A673 (cell line): ENCODE measurements at regions not wholly inside any gene's neighbourhood (a gene's known extent, or its start where the extent isn't known, plus 50 kb on each side); places are given as distances from the start of the nearest gene placed in this dataset.

Source experiments
- BruUV-seq: library from RNA; stranded (reverse); fragments of 400-500 nt; replicated peaks from 2 replicates; lab custom pipeline; 2021; lab: Mats Ljungman, UMichigan
- CTCF ChIA-PET: fragments of 300-600 bp; sonication (Branson Sonifier 250); formaldehyde crosslinking; loops from one replicate; lab custom pipeline; 2022; ENCODE audit warnings: antibody characterized with exemption; lab: Charles Lee
- POLR2A ChIA-PET: fragments of 300-600 bp; sonication (Branson Sonifier 250); formaldehyde crosslinking; loops from one replicate; lab custom pipeline; 2022; ENCODE audit warnings: antibody characterized with exemption; ENCODE audit not compliant: low non-redundant PET; lab: Charles Lee
- DNase-seq: peaks from one replicate; pipeline ENCODE4 v3.0.0-alpha.2; 2015; ENCODE audit warnings: low spot score
- H3K27ac ChIP-seq: fragments of 200-600 bp; sonication (generic); 2 replicates; pipeline ENCODE4 v1.5.1; 2016; ENCODE audit warnings: mixed run types, low read depth, mild to moderate bottlenecking, mixed read lengths, antibody characterized with exemption, low read length; ENCODE audit not compliant: poor library complexity, severe bottlenecking
- H3K27me3 ChIP-seq: fragments of 200-600 bp; sonication (generic); replicated peaks from 2 replicates; pipeline ENCODE4 v1.6.1; 2017; ENCODE audit warnings: mixed run types, low read depth, mild to moderate bottlenecking, mixed read lengths, antibody characterized with exemption, low read length; ENCODE audit not compliant: insufficient read depth, poor library complexity
- H3K36me3 ChIP-seq: fragments of 200-600 bp; sonication (generic); 2 replicates; pipeline ENCODE4 v1.6.1; 2016; ENCODE audit warnings: mixed run types, mild to moderate bottlenecking, mixed read lengths, antibody characterized with exemption, low read length; ENCODE audit not compliant: insufficient read depth, poor library complexity, severe bottlenecking
- H3K4me1 ChIP-seq: fragments of 200-600 bp; sonication (generic); 2 replicates; pipeline ENCODE4 v1.6.1; 2017; ENCODE audit warnings: mixed run types, mild to moderate bottlenecking, mixed read lengths, antibody characterized with exemption, low read length; ENCODE audit not compliant: insufficient read depth, poor library complexity, severe bottlenecking
- H3K4me3 ChIP-seq: fragments of 200-600 bp; sonication (generic); 2 replicates; pipeline ENCODE4 v1.5.1; 2016; ENCODE audit warnings: low read depth, mixed run types, mild to moderate bottlenecking, mixed read lengths, low read length; ENCODE audit not compliant: poor library complexity, severe bottlenecking
- H3K9me3 ChIP-seq: fragments of 200-600 bp; sonication (generic); 2 replicates; pipeline ENCODE4 v1.6.1; 2016; ENCODE audit warnings: mixed run types, low read depth, mild to moderate bottlenecking, mixed read lengths, antibody characterized with exemption, low read length; ENCODE audit not compliant: poor library complexity, severe bottlenecking
- CTCF ChIP-seq: fragments of 300-800, 200-600 bp; sonication (generic); conservative IDR thresholded peaks from 2 replicates; pipeline ENCODE4 v1.5.1; 2017; ENCODE audit warnings: low read depth, mild to moderate bottlenecking, antibody characterized with exemption, low read length, moderate library complexity, mixed read lengths
- EZH2 ChIP-seq: fragments of 200-600 bp; sonication (generic); IDR thresholded peaks from 2 replicates; pipeline ENCODE4 v1.6.1; 2017; ENCODE audit warnings: borderline replicate concordance, low read depth, mild to moderate bottlenecking, mixed read lengths, antibody characterized with exemption, low read length; ENCODE audit not compliant: poor library complexity, severe bottlenecking
- intact Hi-C: fragments of 100-400 bp; cut with micrococcal nuclease; formaldehyde crosslinking; loops from one replicate; pipeline ENCODE4 v1.10.0; 2022; ENCODE audit not compliant: unreplicated experiment

GRCh38 chr13:110065780-110066179 lies 241.2 kb downstream of the COL4A1 start:
- Histone ChIP-seq H3K4me3 (no peak overlapping the region), H3K4me1 (no peaks in the 10 kb centered on the region), H3K27ac (no peak overlapping the region), H3K36me3 (no peaks in the 10 kb centered on the region), H3K9me3 (no peaks in the 10 kb centered on the region), H3K27me3 (peaks cover 6% of the 10 kb centered on the region)
- BruUV-seq = no TSS peak
- intact Hi-C loops = no loop called here
- no peak for DNase-seq
- POLR2A ChIA-PET = no interaction called here
- CTCF ChIA-PET = no interaction called here
- no peak for TF ChIP-seq EZH2
- TF ChIP-seq CTCF = no peak

- POLR2A ChIA-PET = no interaction called here
- intact Hi-C loops = no loop called here
- no peaks in the 10 kb centered on the region for H3K36me3 ChIP-seq
- TF ChIP-seq EZH2 = no peak
- TF ChIP-seq CTCF = no peak
- H3K4me3 ChIP-seq = no peak overlapping the region
- peaks cover 5% of the 10 kb centered on the region for H3K27me3 ChIP-seq
- H3K9me3 ChIP-seq = no peaks in the 10 kb centered on the region
- no peak for DNase-seq
- BruUV-seq = no TSS peak
- no peak overlapping the region for H3K27ac ChIP-seq
- no peaks in the 10 kb centered on the region for H3K4me1 ChIP-seq
- CTCF ChIA-PET = interaction anchor here (0.6 kb wide), 1 partner anchor 122 kb away, joined by 3 read pairs; no protein-coding TSS in a partner anchor
Measured at GRCh38 chr13:110063490-110064421, 243.2 kb downstream of the COL4A1 start.

- no TSS peak for BruUV-seq
- Histone ChIP-seq H3K27ac (no peak overlapping the region), H3K4me1 (no peaks in the 10 kb centered on the region), H3K9me3 (no peaks in the 10 kb centered on the region), H3K36me3 (no peaks in the 10 kb centered on the region), H3K27me3 (peaks cover 9% of the 10 kb centered on the region), H3K4me3 (no peak overlapping the region)
- TF ChIP-seq CTCF = no peak
- no peak for TF ChIP-seq EZH2
- intact Hi-C loops = no loop called here
- CTCF ChIA-PET = no interaction called here
- no peak for DNase-seq
- POLR2A ChIA-PET = no interaction called here
Measured at GRCh38 chr13:110062777-110063442, 244.0 kb downstream of the COL4A1 start.
